K562 (cell line): ENCODE measurements at regions not wholly inside any gene's neighbourhood (a gene's known extent, or its start where the extent isn't known, plus 50 kb on each side); places are given as distances from the start of the nearest gene placed in this dataset.

Source experiments
- CTCFL ChIP-seq: IDR thresholded peaks from 2 replicates; pipeline ENCODE4 v1.6.1; 2011; ENCODE audit warnings: borderline replicate concordance, low read depth, mild to moderate bottlenecking, moderate library complexity, low read length; ENCODE audit not compliant: insufficient read depth, poor library complexity, severe bottlenecking
- E2F5 ChIP-seq: sonication (generic); formaldehyde crosslinking; IDR thresholded peaks from 2 replicates; pipeline ENCODE4 v1.8.0; 2022; ENCODE audit warnings: mild to moderate bottlenecking, missing genetic modification reagents
- ESRRA ChIP-seq: fragments of 450-650 bp; IDR thresholded peaks from 2 replicates; pipeline ENCODE4 v1.6.1; 2014; ENCODE audit warnings: low read depth, mild to moderate bottlenecking, moderate library complexity, borderline replicate concordance
- FOSL1 ChIP-seq: fragments of 200-800 bp; sonication (Bioruptor generic); conservative IDR thresholded peaks from 2 replicates; pipeline ENCODE4 v1.6.1; 2016; ENCODE audit warnings: missing genetic modification characterization, missing compliant biosample characterization
- KLF10 ChIP-seq: fragments of 250-450 bp; sonication (Bioruptor Pico); IDR thresholded peaks from 2 replicates; pipeline ENCODE4 v1.6.1; 2021; ENCODE audit warnings: matching md5 sums
- MYNN ChIP-seq, 2 experiments: sonication (generic); formaldehyde crosslinking in 1 of 2; IDR thresholded peaks; 2 replicates each; pipeline versions ENCODE4 v1.5.0 to v1.6.1; 2016 to 2020; ENCODE audit warnings: antibody characterized with exemption in 1 of 2, missing genetic modification reagents in 1 of 2
- NCOA2 ChIP-seq, 2 experiments: fragments of 450-650 bp; IDR thresholded peaks; 2 replicates each; pipeline ENCODE4 v1.6.1; 2018; ENCODE audit warnings: mild to moderate bottlenecking in 2 of 2, moderate library complexity in 1 of 2; ENCODE audit not compliant: partially characterized antibody in 2 of 2
- NR1H2 ChIP-seq: sonication (generic); formaldehyde crosslinking; IDR thresholded peaks from 2 replicates; pipeline ENCODE4 v1.4.0; 2020; ENCODE audit warnings: mild to moderate bottlenecking, missing genetic modification reagents
- PCBP1 ChIP-seq: fragments of 200-400 bp; formaldehyde crosslinking; IDR thresholded peaks from 2 replicates; pipeline ENCODE4 v1.6.1; 2018; ENCODE audit warnings: mild to moderate bottlenecking, low read depth, low read length; ENCODE audit not compliant: poor library complexity, severe bottlenecking
- PRMT5 ChIP-seq: sonication (generic); formaldehyde crosslinking; IDR thresholded peaks from 2 replicates; pipeline ENCODE4 v1.5.0; 2020; ENCODE audit warnings: missing genetic modification reagents
- SRSF3 ChIP-seq: fragments of 200-400 bp; formaldehyde crosslinking; IDR thresholded peaks from 2 replicates; pipeline ENCODE4 v1.6.1; 2016; ENCODE audit warnings: mild to moderate bottlenecking, low read length, moderate library complexity; ENCODE audit not compliant: insufficient read depth
- XRCC3 ChIP-seq: fragments of 450-650 bp; IDR thresholded peaks from 2 replicates; pipeline ENCODE4 v1.6.1; 2017; ENCODE audit warnings: mild to moderate bottlenecking, moderate library complexity
- ZBED1 ChIP-seq: IDR thresholded peaks from 2 replicates; pipeline ENCODE4 v1.6.1; 2014
- ZBTB9 ChIP-seq: fragments of 450-650 bp; formaldehyde crosslinking; IDR thresholded peaks from 2 replicates; pipeline ENCODE4 v1.4.0; 2020; ENCODE audit warnings: mild to moderate bottlenecking, moderate library complexity
- ZNF280B ChIP-seq: fragments of 250-450 bp; sonication (Bioruptor Pico); IDR thresholded peaks from 2 replicates; pipeline ENCODE4 v1.5.1; 2021; ENCODE audit warnings: mild to moderate bottlenecking

DNA sequence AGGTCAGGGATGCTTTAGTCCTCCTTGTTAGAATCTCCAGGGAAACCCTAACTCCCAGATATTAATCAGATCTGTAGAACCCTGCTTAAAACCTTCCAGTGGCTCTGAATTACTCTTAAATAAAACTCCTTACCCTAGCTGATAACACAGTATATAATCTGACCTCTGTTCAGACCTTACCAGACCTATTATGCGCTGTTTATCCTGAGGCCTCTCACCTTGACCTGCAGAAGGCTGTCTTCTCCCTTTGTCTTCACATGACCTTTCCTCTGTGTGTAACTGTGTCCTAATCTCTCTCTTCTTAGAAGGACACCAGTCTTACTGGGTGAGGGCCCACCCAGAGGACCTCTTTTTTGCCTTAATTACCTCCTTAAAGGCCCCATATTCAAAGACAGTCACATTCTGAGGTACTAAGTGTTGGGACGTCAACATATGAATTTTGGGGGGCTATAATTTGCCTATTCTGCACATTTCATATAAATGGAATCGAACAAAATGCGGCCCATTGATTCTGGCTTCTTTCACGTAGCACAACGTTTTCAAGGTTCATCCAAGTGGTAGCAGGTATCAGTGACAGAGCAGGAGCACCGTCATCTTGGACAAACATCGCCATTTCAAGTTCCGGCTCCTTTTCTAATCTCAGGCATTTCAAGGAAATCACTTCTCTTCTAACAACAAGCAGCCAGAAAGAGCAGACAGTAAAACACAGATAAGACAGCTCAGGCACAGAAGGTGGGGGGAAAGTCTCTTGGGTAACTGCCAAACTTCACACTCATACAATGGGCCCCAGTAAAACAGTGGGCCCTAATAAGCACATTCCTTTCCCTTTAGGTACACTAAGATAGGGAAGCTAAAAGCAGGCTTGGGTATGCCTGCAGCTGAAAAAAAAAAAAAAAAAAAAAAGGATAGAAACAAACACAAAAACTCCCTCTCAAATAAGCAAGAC lies 200.2 kb upstream of the NUDT4 start (continued):
- TF ChIP-seq PCBP1 = no peak
- no peak for TF ChIP-seq MYNN (IDR thresholded peaks at IDR 0.05)
- no peak for TF ChIP-seq MYNN (CRISPR knock-in tag; IDR thresholded peaks at IDR 0.05)
- TF ChIP-seq E2F5 (CRISPR knock-in tag) = no peak
- TF ChIP-seq XRCC3 = no peak
- TF ChIP-seq KLF10 (CRISPR knock-in tag) = no peak
- TF ChIP-seq ESRRA = no peak
- TF ChIP-seq ZBTB9 (CRISPR knock-in tag) = no peak
- no peak for TF ChIP-seq SRSF3
- TF ChIP-seq PRMT5 = no peak
- no peak for TF ChIP-seq ZBED1
- no peak for TF ChIP-seq NR1H2
- TF ChIP-seq NCOA2 (IDR thresholded peaks at IDR 0.05; ENCODE audit: partially characterized antibody in 2 of 2) = peak in 1 of 2 experiments; percentile 32
- TF ChIP-seq FOSL1 (tag) = peak; percentile 76
- no peak for TF ChIP-seq ZNF280B
- no peak for TF ChIP-seq CTCFL
